ENCODE measurements at regions not wholly inside any gene's neighbourhood (a gene's known extent, or its start where the extent isn't known, plus 50 kb on each side); places are given as distances from the start of the nearest gene placed in this dataset.
"Not testable (repeated sequence)": the region's sequence is repeated elsewhere in the genome, so short reads cannot be mapped to it uniquely, and the experiment has no call there.

- dilution Hi-C loops (cut with HindIII; ENCODE audit: low sequenced_read_pairs, unreplicated experiment) = no loop called here
- Histone ChIP-seq H3K36me3 (ENCODE audit: control insufficient read depth, insufficient read depth, low read length) (no peaks in the 10 kb centered on the region), H4K5ac (ENCODE audit: low read depth, low read length) (no peak overlapping the region), H2BK5ac (ENCODE audit: low read depth, low read length, poor library complexity, severe bottlenecking) (peak overlapping the region; percentile 69), H2BK120ac (ENCODE audit: low read depth, low read length) (peak overlapping the region; percentile 58), H3K79me1 (ENCODE audit: low read depth in 1 of 2, low read length in 2 of 2) (no peaks in the 10 kb centered on the region), H3K4me3 (ENCODE audit: insufficient read depth, low read depth, low read length) (no peak overlapping the region), H3K27me3 (ENCODE audit: control insufficient read depth, insufficient read depth, low read length) (no peaks in the 10 kb centered on the region; the same call in 1 of the 2 replicates), H2AK9ac (replicated peaks; ENCODE audit: low read depth, low read length, poor library complexity) (no peak overlapping the region), H4K91ac (ENCODE audit: insufficient read depth, low read depth, low read length) (no peak overlapping the region), H3K4me2 (ENCODE audit: low read depth, low read length) (peak overlapping the region; percentile 71; the same call in 1 of the 2 replicates), H3K9me1 (ENCODE audit: insufficient read depth, low read length) (no peaks in the 10 kb centered on the region), H2AFZ (replicated peaks; ENCODE audit: low read length, poor library complexity) (no peak overlapping the region), H3K9ac (ENCODE audit: low read depth, low read length) (no peak overlapping the region), H3K56ac (ENCODE audit: extremely low read depth, insufficient read depth, low read length) (peak overlapping the region; percentile 69), H2BK15ac (ENCODE audit: low read depth, low read length) (no peak overlapping the region), H3K27ac (ENCODE audit: insufficient read depth, low read length) (no peak overlapping the region; the same call in 1 of the 2 replicates), H3K18ac (ENCODE audit: low read depth, low read length) (peak overlapping the region; percentile 56; the same call in 1 of the 2 replicates), H2AK5ac (ENCODE audit: low read depth, low read length) (no peak overlapping the region), H3K4me1 (ENCODE audit: control insufficient read depth, insufficient read depth, low read length) (no peaks in the 10 kb centered on the region), H3K23ac (ENCODE audit: low read depth, low read length) (0 out of 2 replicates have a peak overlapping the region, but pooled peaks have one; percentile 55), H3K4ac (ENCODE audit: low read depth, low read length) (no peak overlapping the region; the same call in 1 of the 2 replicates), H3K14ac (replicated peaks; ENCODE audit: low read depth, low read length) (0 out of 2 replicates have a peak overlapping the region, but pooled peaks have one; percentile 12), H4K20me1 (ENCODE audit: insufficient read depth, low read length) (no peaks in the 10 kb centered on the region), H2BK20ac (ENCODE audit: low read depth, low read length) (peak overlapping the region; percentile 40; the same call in 1 of the 2 replicates), H4K8ac (ENCODE audit: low read depth in 2 of 2, low read length in 2 of 2) (no peak overlapping the region; a peak in 1 of 4 replicates), H3K9me3 (ENCODE audit: control insufficient read depth, insufficient read depth, low read length) (no peaks in the 10 kb centered on the region)
- ATAC-seq (ENCODE audit: low read depth) (peak; percentile 97), DNase-seq (peak; percentile 90)
- in situ Hi-C loops (cut with MboI; ENCODE audit: low sequenced_read_pairs) = loop anchor here (5.0 kb wide), 2 partner anchors 48 to 1113 kb away; no protein-coding TSS in a partner anchor
- ChIA-PET POLR2A (ENCODE audit: unreplicated experiment) (no interaction called here), CTCF (interaction anchor here (0.6 kb wide), 1 partner anchor 136 kb away, joined by 3 read pairs; no protein-coding TSS in a partner anchor)
- intact Hi-C loops (cut with micrococcal nuclease) = loop anchor here (1.0 to 10.0 kb wide), 2 partner anchors 1116 to 1410 kb away; no protein-coding TSS in a partner anchor
- TF ChIP-seq RFX5 (IDR thresholded peaks at IDR 0.05; ENCODE audit: low read depth, low read length) (no peak), CHD1 (IDR thresholded peaks at IDR 0.05; ENCODE audit: low read depth, low read length) (no peak), CEBPB (IDR thresholded peaks at IDR 0.05; ENCODE audit: low read depth, low read length) (no peak), RAD21 (IDR thresholded peaks at IDR 0.05; ENCODE audit: low read length) (no peak), MAZ (IDR thresholded peaks at IDR 0.05; ENCODE audit: borderline replicate concordance, low read depth, low read length) (no peak)
- no TSS peak for BruUV-seq (replicated peaks)
- WGBS, 2 experiments (ENCODE audit: extremely low coverage in 2 of 2, insufficient read length in 1 of 2) = 28% methylated on average over 6 of the region's 6 CpGs; no CpG with 5 or more reads in 1 of the 2 experiments
These were observed 119.0 kb upstream of the HS3ST2 start for GRCh38 chr16:22694887-22695382.

GRCh38 chr16:22695773-22696172 lies 118.2 kb upstream of the HS3ST2 start:
- intact Hi-C loops (cut with micrococcal nuclease) = loop anchor here (1.0 to 10.0 kb wide), 2 partner anchors 1116 to 1411 kb away; no protein-coding TSS in a partner anchor

More at GRCh38 chr16:22695773-22696172, 118.2 kb upstream of the HS3ST2 start:
- H3K23ac ChIP-seq (ENCODE audit: low read depth, low read length); H3K4me1 ChIP-seq (ENCODE audit: control insufficient read depth, insufficient read depth, low read length); H3K9ac ChIP-seq (ENCODE audit: low read depth, low read length); H3K27me3 ChIP-seq (ENCODE audit: control insufficient read depth, insufficient read depth, low read length); dilution Hi-C loops (cut with HindIII; ENCODE audit: low sequenced_read_pairs, unreplicated experiment); DNase-seq; ATAC-seq (ENCODE audit: low read depth); H3K79me1 ChIP-seq (ENCODE audit: low read depth in 1 of 2, low read length in 2 of 2); H3K9me3 ChIP-seq (ENCODE audit: control insufficient read depth, insufficient read depth, low read length); H3K56ac ChIP-seq (ENCODE audit: extremely low read depth, insufficient read depth, low read length); H4K20me1 ChIP-seq (ENCODE audit: insufficient read depth, low read length); H3K27ac ChIP-seq (ENCODE audit: insufficient read depth, low read length); H3K14ac ChIP-seq (replicated peaks; ENCODE audit: low read depth, low read length); H4K5ac ChIP-seq (ENCODE audit: low read depth, low read length); H2AFZ ChIP-seq (replicated peaks; ENCODE audit: low read length, poor library complexity); H3K9me1 ChIP-seq (ENCODE audit: insufficient read depth, low read length); H3K4ac ChIP-seq (ENCODE audit: low read depth, low read length); H2AK9ac ChIP-seq (replicated peaks; ENCODE audit: low read depth, low read length, poor library complexity); H3K4me3 ChIP-seq (ENCODE audit: insufficient read depth, low read depth, low read length); H4K8ac ChIP-seq (ENCODE audit: low read depth in 2 of 2, low read length in 2 of 2); H2BK15ac ChIP-seq (ENCODE audit: low read depth, low read length); H2BK20ac ChIP-seq (ENCODE audit: low read depth, low read length); BruUV-seq (replicated peaks); H2BK120ac ChIP-seq (ENCODE audit: low read depth, low read length); POLR2A ChIA-PET (ENCODE audit: unreplicated experiment); H3K36me3 ChIP-seq (ENCODE audit: control insufficient read depth, insufficient read depth, low read length); H3K4me2 ChIP-seq (ENCODE audit: low read depth, low read length): not testable (repeated sequence)
- Histone ChIP-seq H3K18ac (ENCODE audit: low read depth, low read length) (0 out of 2 replicates have a peak overlapping the region, but pooled peaks have one; percentile 5), H2BK5ac (ENCODE audit: low read depth, low read length, poor library complexity, severe bottlenecking) (peak overlapping the region; percentile 69), H2AK5ac (ENCODE audit: low read depth, low read length) (peak overlapping the region; percentile 10; the same call in 1 of the 2 replicates), H4K91ac (ENCODE audit: insufficient read depth, low read depth, low read length) (peak overlapping the region; percentile 14; the same call in 1 of the 2 replicates)
- 82% methylated on average over 2 of the region's 7 CpGs; no CpG with 5 or more reads in 1 of the 2 experiments for WGBS, 2 experiments (ENCODE audit: extremely low coverage in 2 of 2, insufficient read length in 1 of 2)
- CTCF ChIA-PET = interaction anchor here (0.6 kb wide), 1 partner anchor 13 kb away, joined by 6 read pairs; no protein-coding TSS in a partner anchor
- in situ Hi-C loops (cut with MboI; ENCODE audit: low sequenced_read_pairs) = loop anchor here (5.0 kb wide), 2 partner anchors 48 to 1113 kb away; no protein-coding TSS in a partner anchor
